HS-27A (cell line): ENCODE measurements at regions not wholly inside any gene's neighbourhood (a gene's known extent, or its start where the extent isn't known, plus 50 kb on each side); places are given as distances from the start of the nearest gene placed in this dataset.
"Not testable (repeated sequence)": the region's sequence is repeated elsewhere in the genome, so short reads cannot be mapped to it uniquely, and the experiment has no call there.

ENCODE experiments used
- DNase-seq: peaks from one replicate; pipeline ENCODE4 v3.0.0-alpha.2; 2012; ENCODE audit warnings: low read depth, missing footprints

DNA sequence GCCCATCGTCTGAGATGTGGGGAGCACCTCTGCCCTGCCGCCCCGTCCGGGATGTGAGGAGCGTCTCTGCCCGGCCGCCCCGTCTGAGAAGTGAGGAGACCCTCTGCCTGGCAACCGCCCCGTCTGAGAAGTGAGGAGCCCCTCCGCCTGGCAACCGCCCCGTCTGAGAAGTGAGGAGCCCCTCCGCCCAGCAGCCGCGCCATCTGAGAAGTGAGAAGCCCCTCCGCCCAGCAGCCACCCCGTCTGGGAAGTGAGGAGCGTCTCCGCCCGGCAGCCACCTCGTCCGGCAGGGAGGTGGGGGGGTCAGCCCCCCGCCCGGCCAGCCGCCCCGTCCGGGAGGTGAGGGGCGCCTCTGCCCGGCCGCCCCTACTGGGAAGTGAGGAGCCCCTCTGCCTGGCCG lies 267.2 kb downstream of the MEF2C start:
- DNase-seq = not testable (repeated sequence)

DNA sequence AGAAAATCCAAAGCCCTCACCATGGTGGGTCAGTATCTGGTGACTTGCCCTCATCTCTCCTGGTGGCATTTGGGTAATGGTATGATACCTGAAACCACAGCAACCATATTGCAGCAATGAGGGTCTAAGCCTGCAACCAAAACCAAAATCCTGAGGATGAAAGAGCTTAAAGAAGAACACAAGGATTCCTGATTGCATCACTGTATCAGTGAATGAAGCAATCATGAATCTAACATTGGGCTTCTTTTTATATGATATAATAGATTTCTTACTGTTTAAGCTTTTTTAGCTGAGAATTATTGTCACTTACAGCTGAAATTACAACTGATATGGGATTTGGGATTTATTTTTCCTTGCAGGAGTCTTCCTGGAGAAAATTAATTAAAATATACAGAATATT lies 269.9 kb downstream of the MEF2C start:
- no peak for DNase-seq

DNA sequence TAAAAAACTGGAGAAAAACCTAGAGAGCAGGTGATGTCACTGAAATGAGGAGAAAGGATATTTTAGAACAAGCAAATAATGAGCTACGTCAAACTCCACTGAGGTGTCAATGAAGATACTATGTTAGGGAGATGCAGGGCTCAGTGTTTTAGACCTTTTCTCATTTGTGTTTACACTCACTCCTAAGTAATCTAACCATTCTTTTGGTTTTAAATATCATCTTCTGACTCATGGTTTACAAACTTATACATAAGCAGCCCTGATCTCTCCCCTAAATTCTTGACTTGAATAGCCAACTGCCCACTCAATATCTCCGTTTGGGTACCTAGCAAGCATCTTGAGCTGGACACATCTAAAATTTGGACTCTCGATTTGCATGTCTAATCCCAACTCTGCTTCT lies 272.4 kb downstream of the MEF2C start:
- no peak for DNase-seq

DNA sequence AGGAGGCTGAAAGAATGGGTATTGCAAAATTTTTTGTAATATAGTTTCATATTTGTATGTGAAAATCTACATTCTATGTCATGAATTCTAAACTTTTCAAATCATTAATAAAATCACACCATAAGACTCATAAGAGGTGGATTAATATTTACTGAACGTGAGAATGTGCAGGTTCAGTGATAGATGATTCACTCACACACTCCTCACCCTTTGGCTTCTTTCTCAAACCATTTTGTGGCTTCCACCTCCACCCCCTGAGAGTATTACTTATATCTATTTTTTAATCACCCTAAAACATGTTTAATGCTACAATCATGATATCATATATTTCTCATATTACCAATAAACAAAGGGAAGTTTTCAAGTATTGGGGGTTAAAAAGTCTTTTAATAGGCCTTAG lies 275.5 kb downstream of the MEF2C start:
- no peak for DNase-seq

DNA sequence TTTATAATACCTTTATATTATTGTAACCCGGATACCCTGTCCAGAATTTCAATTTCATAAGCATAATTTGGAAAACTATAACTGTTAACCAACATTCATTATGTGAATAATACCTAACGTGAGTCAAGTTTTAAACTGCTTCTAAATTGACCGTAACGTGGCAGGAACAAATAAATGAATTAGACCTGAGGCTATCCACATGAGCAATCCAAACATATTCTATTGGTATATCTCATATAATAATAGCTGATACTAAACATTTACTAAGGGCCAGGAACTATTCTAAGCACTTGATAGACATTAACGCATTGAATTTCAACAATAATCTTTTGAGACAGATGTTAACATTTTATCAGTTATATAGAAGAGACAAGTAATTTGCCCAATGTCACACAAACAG lies 276.4 kb downstream of the MEF2C start:
- no peak for DNase-seq

DNA sequence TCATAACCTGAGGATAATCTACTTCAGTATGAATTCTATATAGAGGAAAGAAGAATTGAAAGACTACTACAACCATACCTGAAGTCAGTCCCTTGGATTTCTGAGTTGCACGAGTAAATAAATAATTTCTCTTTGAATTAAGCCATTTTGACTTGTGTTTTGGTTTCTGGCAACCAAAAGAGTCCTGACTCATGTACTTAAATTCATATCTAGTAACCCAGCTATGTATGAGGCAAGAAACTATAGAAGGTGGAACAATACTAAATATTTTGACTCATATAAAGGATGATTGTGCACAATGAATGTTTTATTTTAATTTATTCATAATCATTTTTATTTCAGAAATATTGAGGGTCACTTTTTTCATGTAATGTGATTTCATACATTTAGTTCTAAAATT lies 276.8 kb downstream of the MEF2C start:
- no peak for DNase-seq

DNA sequence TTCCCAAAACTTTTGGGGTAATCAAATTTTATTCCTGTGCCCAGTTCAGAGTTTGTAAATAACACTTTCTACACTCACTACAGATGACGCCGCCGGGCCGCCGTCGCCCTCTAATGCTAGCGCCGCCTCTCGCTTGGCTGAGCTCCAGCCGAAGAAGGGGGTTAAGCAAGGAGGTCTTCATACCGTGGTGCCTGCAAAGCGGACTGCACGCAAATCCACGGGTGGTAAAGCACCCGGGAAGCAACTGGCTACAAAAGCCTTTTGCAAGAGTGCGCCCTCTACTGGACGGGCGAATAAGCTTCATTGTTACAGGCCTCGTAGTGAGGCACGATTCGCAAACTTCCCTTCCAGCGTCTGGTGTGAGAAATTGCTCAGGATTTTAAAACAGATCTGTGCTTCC lies 280.4 kb downstream of the MEF2C start:
- no peak for DNase-seq

DNA sequence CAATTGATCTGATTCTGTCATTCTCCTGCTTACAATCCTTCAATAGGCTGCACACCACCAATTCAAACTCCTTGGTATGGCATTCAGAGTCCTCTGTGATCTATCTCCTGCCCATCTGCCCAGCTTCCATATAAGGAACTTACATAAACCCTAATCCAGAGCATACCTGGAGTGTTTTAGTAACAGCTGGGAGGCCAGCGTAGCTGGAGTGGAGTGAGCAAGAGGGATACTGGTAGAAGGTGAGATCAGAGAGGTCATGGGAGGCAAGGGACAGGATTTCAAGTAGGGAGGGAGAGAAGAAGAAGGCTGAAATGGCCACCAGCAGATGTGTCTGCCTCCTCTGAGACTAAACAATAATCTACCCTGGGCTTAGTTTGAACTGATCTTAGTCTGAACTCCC lies 288.5 kb downstream of the MEF2C start:
- no peak for DNase-seq

DNA sequence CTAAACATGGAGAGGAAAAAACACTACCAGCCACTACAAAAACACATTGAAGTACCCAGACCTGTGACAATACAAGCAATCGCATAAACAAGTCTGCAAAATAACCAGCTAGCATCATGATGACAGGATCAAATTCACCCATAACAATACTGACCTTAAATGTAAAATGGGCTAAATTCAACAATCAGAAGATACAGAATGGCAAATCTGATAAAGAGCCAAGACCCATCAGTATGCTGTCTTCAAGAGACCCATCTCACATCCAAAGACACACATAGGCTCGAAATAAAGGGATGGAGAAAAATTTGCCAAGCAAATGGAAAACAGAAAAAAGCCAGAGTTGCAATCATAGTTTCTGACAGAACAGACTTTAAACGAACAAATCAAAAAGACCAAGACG lies 294.4 kb downstream of the MEF2C start:
- DNase-seq = no peak

DNA sequence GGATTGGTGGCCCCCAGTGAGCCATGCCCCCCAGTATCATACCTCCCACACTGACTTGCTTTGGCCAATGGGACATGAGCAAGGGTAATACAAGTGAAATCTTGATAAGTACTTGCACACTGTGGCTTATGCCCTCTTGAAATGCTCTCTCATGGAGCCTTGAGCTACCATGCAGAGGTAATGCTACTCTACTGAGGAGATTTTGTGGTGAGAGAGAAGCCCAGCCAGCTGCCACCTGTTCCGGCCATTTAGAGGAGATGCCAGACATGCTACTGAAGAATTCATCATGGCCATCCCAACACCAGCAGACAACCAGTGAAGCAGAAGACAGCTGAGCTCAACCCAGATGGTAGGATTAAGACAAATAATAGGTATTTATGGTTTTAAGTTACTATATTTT lies 299.5 kb downstream of the MEF2C start:
- DNase-seq = no peak

DNA sequence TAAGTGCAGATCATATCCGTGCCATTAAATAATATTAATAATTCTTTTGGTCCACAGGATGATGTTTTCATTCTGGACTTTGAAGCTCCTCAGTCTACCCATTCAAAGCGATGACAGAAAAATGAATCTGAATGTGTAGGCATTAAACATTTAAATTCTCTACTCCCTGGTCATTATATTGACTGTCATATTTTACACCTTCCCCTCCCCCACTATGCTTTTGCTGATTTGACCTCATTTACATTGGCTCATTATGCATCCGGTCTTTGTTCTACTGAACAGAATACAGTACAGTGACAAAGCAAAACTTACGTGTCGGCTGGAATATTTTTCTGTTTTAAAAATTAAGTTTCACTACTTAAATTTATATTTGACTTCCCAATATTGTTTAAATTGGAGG lies 289.7 kb upstream of the TMEM161B start:
- no peak for DNase-seq

DNA sequence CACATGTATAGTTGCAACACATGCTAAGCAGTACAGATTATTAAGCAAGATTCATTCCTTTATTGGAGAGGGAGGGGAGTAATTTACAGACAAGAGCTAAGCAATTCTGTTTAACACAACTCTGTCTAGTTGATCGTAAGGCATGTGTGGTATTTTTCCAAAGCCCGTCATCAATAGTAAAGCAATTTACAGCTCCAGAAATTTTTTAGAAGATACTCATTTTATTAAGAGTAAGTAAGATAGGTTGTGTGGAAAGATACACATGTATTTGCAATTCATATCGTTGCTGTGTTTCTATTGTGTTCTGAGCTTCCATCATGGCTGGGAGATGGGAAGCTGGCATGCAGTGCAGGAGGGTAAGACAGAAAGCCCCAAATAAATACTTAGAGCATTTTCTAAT lies 289.2 kb upstream of the TMEM161B start:
- DNase-seq = no peak

DNA sequence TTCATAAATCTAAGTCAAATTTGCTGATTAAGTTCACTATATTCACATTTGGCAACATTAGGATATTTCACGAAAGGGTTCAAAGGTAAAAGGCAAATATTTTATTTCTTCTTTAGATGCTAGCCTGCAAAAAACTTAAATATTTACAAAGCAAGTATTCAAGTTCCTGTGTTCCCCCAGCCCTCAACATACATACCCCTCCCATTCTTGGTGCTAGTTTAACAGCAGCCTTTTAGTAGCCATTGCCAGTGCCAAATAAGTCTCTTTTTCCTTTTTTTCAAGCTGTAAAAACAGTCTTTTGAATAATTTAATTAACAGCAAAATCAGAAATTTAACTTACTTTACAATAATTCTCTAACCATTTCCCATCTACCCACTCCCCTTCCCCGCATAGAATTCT lies 288.5 kb upstream of the TMEM161B start:
- no peak for DNase-seq

DNA sequence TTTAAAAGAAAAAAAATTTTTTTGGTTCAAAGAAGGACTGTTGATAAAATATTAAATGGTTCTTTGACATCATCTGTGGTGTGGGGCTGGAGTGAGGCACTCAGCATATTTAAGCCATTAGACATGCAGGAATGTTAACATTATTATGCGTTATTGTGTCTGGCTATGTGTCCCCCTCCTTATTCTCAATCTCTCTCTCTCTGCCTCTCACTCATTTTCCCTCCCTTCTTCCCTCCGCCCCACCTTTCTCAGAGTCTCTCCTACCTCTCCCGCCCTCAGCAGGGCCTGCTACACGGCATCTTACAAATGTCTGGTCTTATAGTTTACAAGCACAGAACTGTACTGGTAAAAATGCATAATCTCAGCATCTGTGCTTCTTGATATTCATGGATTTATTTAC lies 287.8 kb upstream of the TMEM161B start:
- no peak for DNase-seq

DNA sequence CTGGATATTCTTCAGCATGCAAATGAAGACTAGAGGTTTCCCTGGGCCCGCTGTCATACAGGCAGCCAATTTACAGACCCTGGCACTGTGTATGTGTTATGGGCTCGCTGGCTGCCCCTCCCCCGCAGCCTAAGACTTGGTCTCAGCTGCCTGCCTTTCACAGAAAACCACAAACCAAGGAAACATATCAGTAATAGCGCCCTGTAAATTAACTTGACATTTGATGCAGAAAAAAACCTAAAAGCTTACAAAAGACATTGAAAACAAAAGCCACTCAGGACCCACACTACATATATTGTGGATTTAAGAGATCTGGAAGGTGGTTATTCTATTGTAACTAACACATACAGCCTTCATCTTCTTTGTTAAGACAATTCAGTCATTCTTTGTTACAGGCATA lies 287.0 kb upstream of the TMEM161B start:
- DNase-seq = no peak

DNA sequence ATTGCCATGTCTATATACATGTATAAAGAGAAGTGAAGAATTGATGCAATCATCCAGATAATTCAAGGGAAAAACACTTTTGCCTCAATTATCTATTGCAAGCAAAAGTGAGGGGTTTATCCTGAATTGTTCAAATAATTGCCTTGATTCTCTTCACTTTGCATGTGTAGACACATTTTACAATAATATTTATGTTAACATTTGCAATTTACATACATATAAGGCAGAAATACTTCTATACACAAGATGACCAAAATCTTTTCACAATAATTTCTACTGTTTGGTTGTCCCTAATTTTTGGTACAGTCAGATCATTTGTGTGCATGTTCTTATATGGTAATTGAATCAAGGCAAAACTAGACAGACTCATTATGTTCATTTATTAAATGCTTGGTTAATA lies 285.3 kb upstream of the TMEM161B start:
- no peak for DNase-seq

DNA sequence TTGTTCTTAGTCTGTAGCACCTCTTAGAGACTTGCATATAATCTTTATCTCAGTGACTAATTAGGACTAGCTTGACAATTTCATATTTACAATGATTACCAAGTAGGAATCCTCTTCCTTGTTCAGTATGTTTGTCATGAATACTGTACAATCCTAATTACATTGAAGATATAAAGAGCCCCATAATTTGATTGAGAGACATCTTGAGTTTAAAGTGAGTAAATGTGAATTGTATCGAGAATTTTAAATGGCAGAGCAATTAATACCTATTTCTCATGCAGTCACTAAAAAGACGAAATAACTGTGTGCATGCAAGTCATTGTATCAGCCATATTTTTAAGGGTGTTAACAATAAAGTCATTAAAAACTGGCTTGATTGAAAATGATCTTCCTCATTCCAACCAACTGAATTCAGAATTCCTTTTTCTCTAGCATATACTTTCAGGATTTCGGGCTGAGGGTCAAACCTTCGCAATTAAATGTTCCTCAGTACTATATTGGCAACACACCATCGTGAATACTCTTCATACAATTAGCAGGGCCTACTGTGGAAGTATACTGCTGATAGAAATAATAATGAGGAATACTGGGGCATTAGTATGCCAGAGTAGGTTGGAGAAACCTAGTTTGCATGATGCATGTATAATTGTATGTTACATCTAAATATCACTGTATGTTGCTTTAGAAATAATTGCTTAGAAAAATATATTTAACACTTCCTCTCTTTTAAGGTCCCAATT lies 284.7 kb upstream of the TMEM161B start:
- no peak for DNase-seq

DNA sequence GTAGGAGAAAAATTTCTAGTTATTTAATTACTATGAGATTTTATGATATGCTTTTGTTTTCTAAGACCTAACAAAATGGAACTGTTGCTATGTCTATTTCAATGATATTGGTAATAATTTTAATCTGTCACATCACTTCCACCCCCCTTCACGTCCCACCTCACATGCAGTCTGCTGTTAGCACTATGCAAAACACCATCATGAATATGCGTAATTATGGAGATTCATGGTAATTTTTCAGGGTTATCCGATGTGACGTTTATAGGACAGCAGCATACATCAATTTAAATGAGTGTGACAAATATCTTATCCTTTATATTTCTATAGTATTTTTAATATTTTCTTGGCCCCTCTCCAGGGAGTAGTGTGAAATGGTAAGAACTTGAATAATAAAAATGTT lies 283.8 kb upstream of the TMEM161B start:
- DNase-seq = no peak

DNA sequence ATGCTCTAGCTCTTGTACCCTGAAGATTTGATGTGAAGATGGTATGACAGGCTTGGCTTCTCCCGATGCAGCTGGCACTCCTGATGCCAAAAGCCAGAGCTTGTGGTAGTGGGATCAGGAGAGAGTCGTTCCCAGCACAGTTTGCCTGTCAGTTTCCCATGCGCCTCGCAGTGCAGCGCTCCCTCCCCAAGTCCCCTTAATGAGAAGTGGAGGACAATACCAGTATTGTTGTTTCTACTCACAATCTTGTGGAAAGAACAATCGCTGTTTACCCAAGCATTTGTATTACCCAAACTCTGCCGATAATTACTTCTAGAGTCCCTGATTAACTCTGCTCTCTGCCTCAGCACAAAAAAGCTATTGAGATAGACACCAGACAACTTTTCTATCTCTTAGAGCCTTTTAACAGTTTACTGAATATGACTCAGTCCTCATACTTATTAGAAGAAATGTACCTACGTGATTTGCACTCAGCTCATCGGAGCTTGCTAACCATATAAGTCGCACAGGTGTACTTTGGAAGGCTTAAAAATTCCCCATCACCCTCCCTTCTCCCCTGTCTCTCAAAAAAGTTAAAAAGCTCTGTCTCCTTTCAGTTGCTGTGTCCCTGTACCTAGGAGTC lies 283.2 kb upstream of the TMEM161B start:
- DNase-seq = no peak

DNA sequence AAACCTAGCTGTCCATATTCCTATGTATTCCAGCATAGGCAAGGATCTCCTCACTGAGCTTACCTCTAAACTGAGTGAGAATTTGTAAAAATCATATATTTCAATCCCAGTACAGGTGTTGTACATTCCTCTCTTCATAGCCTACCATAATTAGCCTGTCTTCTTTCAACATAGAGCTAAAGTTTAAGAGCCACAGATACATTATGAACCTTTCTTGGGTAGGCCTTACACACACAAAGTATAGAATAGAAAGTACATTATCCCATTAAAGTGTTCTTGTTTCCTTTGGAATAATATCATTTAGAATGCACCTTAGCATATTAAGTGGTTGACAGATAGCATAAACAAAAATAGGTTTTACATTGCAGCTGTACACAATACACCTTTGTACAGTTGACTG lies 282.1 kb upstream of the TMEM161B start:
- DNase-seq = no peak

DNA sequence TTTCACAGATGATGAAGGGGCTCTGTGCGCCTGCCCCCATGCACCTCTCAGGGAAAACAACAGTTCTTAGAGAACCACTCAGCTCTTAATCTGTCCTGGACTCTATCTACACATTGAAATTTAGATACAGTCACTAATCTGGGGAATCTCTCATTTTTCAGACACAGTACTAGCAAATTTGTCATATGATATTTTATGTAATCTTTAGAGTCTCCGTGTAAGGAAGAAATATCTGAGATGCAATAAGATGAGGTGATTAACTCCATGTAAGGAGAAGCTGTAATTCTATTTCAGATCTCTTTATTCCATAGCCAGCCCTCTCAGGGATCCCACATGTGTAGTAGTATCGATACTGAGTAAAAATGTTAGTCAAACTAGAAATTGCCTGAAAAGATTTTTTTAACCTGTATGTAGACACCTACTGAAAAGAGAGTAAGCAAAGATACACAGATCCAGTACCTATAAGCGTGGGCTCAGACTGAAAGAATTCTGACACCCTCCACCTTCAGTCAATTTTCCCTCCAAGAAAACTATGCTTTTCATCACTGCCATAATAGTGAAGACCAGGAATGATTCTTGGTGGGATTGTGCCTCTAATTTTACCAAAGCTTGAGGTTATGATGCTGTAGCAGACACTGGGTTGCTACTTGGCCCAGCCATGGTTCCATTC lies 279.6 kb upstream of the TMEM161B start:
- no peak for DNase-seq

DNA sequence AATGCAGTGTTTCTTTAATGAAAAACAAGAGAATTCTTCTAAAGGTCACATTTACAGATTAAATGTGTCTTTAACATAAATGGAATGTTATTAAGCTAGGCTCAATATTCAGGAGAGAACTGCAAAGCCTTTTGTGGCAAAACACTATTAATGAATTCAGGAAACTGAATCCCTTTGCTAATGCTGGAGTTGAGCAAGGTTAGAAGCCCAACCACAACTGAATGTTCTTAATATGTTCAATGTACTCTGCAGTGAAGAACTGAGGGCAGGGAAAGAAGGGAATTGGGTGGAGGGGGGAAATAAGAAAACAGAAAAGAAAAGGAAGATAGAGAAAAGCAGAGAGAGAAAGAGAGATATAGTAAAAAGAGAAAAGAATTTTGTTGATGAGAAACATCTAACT lies 276.7 kb upstream of the TMEM161B start:
- no peak for DNase-seq

DNA sequence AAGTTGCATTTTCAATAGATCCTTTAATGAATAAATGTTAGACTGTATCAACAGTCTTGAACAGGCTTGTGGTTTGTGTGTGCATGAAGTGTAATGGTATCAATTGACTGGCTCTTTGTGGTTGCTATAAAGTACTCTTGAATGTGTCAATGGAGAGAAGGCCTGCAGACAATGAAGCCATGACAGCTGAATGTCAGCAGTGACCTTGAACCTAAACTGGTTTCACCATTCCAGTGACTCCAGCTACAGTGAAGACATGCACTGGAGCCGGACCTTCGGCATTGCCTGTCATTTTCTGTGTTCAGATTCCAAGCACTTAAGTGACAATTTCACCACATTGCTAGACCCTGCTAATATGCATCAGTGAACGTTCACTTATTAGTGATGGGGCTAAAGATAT lies 276.0 kb upstream of the TMEM161B start:
- no peak for DNase-seq
